GM12878 (cell line): ENCODE measurements at regions not wholly inside any gene's neighbourhood (a gene's known extent, or its start where the extent isn't known, plus 50 kb on each side); places are given as distances from the start of the nearest gene placed in this dataset.

Experiments
- ATAC-seq: fragments of 200-7000 bp; cut with Tn5 transposase; 3 replicates; pipeline ENCODE4 v1.9.1; 2020; ENCODE audit warnings: mild to moderate bottlenecking, moderate library complexity
- BruUV-seq: library from RNA; stranded (reverse); fragments of 400-500 nt; replicated peaks from 2 replicates; lab custom pipeline; 2021; lab: Mats Ljungman, UMichigan
- CTCF ChIA-PET: fragments of 300-600 bp; sonication (Branson Sonifier 250); formaldehyde crosslinking; extraction: SDS; loops from one replicate; lab custom pipeline; 2021; ENCODE audit warnings: inconsistent platforms; lab: Yijun Ruan, JAX
- POLR2A ChIA-PET: fragments of 350-600 bp; formaldehyde crosslinking; extraction: SDS; loops from one replicate; lab custom pipeline; 2021; ENCODE audit warnings: inconsistent platforms; lab: Charles Lee
- RAD21 ChIA-PET: fragments of 300-600 bp; sonication (Branson Sonifier 250); formaldehyde crosslinking; loops from one replicate; lab custom pipeline; 2023; ENCODE audit warnings: antibody characterized with exemption; ENCODE audit not compliant: unreplicated experiment; lab: Charles Lee
- SMC1A ChIA-PET: fragments of 300-600 bp; sonication (Branson Sonifier 250); formaldehyde crosslinking; loops from one replicate; lab custom pipeline; 2023; ENCODE audit not compliant: unreplicated experiment, uncharacterized antibody; lab: Charles Lee
- DNase-seq: peaks from one replicate; pipeline ENCODE4 v3.0.0-alpha.2; 2011; ENCODE audit warnings: low read depth, low spot score
- FAIRE-seq: peaks from 3 replicates; lab custom pipeline; 2011; peaks lifted over from hg19 to GRCh38; lab: Jason Lieb, UNC
- H2AFZ ChIP-seq: 2 replicates; pipeline ENCODE4 v1.6.0; 2011; ENCODE audit warnings: low read depth, low read length, control low read depth; ENCODE audit not compliant: control insufficient read depth
- H3K27ac ChIP-seq: 2 replicates; pipeline ENCODE4 v1.5.1; 2011; ENCODE audit warnings: control low read depth; ENCODE audit not compliant: control insufficient read depth, insufficient read depth
- H3K27me3 ChIP-seq, 2 experiments: replicated peaks in 1 of 2; 2 replicates each; pipeline versions ENCODE4 v1.6.0 to v1.6.1; 2011; ENCODE audit warnings: low read length in 1 of 2; ENCODE audit not compliant: control insufficient read depth in 2 of 2, insufficient read depth in 2 of 2
- H3K36me3 ChIP-seq, 2 experiments: 2 replicates each; pipeline ENCODE4 v1.5.1; 2011; ENCODE audit warnings: low read length in 1 of 2; ENCODE audit not compliant: control insufficient read depth in 2 of 2, insufficient read depth in 2 of 2
- H3K4me1 ChIP-seq: 2 replicates; pipeline ENCODE4 v1.6.1; 2011; ENCODE audit warnings: mild to moderate bottlenecking, low read length, moderate library complexity, mixed read lengths; ENCODE audit not compliant: control insufficient read depth, insufficient read depth
- H3K4me2 ChIP-seq: 2 replicates; pipeline ENCODE4 v1.6.0; 2011; ENCODE audit warnings: control low read depth; ENCODE audit not compliant: control insufficient read depth, insufficient read depth
- H3K4me3 ChIP-seq: fragments of 200-600 bp; sonication (generic); 2 replicates; pipeline ENCODE4 v1.5.1; 2016
- H3K79me2 ChIP-seq: 2 replicates; pipeline ENCODE4 v1.6.0; 2011; ENCODE audit warnings: low read length; ENCODE audit not compliant: control insufficient read depth, insufficient read depth
- H3K9ac ChIP-seq: 2 replicates; pipeline ENCODE4 v1.8.0; 2011; ENCODE audit warnings: low read length, control low read depth, mixed read lengths; ENCODE audit not compliant: control insufficient read depth, insufficient read depth
- H3K9me3 ChIP-seq: replicated peaks from 3 replicates; pipeline ENCODE4 v1.5.1; 2011; ENCODE audit warnings: mild to moderate bottlenecking, low read length; ENCODE audit not compliant: control insufficient read depth, insufficient read depth
- H4K20me1 ChIP-seq: 2 replicates; pipeline ENCODE4 v1.6.0; 2011; ENCODE audit not compliant: control insufficient read depth, insufficient read depth
- BRCA1 ChIP-seq: IDR thresholded peaks from 2 replicates; pipeline ENCODE4 v1.6.1; 2011; ENCODE audit warnings: low read depth, low read length, improper control_type of control experiment
- NRF1 ChIP-seq: conservative IDR thresholded peaks from 2 replicates; pipeline ENCODE4 v1.6.1; 2011; ENCODE audit warnings: mild to moderate bottlenecking, low read depth, low read length, improper control_type of control experiment
- WGBS: methylation state at CpG from one replicate; pipeline ENCODE4 v1.1.6; 2016; ENCODE audit warnings: low lambda C conversion rate; ENCODE audit not compliant: insufficient replicate concordance, insufficient coverage; ENCODE audit errors: missing lambda C conversion rate; 5-methylcytosine and 5-hydroxymethylcytosine counted together
- in situ Hi-C: fragments of 300-500 bp; cut with MboI; formaldehyde crosslinking; loops from 9 replicates; pipeline ENCODE4 v1.14.3; 2018; ENCODE audit warnings: mixed read lengths
- intact Hi-C: fragments of 100-400 bp; cut with micrococcal nuclease; formaldehyde crosslinking; loops from one replicate; pipeline ENCODE4 v1.14.2; 2022; ENCODE audit not compliant: unreplicated experiment
- TF ChIP-seq, protein P1 (sequence below): fragments of 450-650 bp; IDR thresholded peaks from 2 replicates; pipeline ENCODE4 v1.6.1; 2017; ENCODE audit warnings: mild to moderate bottlenecking
- TF ChIP-seq, protein P2 (sequence below): fragments of 450-650 bp; IDR thresholded peaks from 2 replicates; pipeline ENCODE4 v1.6.1; 2018; ENCODE audit warnings: borderline replicate concordance, mild to moderate bottlenecking; ENCODE audit not compliant: partially characterized antibody

DNA sequence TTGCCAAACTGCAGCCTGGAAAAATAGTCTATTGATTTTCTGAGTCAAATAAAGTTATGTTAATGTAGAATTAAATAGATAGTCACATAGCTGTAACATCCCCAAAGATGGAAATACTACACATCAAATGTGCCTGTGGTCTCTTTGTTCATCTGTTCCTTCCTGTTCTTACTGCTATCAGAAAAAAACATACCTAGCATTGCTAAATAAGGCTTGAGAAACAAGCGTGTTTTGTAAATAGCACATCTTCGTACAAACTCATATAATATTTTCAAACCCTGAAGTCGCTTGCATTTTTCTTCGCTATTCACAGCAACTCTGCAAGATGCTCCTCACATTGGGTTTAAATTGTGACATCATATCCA lies 116.1 kb downstream of the KLF6 start:
- no peak for DNase-seq
- no peak for ATAC-seq
- CTCF ChIA-PET: no interaction called here
- intact Hi-C loops: no loop called here
- no peak overlapping the region for H3K4me2 ChIP-seq
- no peak for FAIRE-seq
- in situ Hi-C loops: no loop called here
- H3K4me1 ChIP-seq: no peaks in the 10 kb centered on the region
- H4K20me1 ChIP-seq: no peaks in the 10 kb centered on the region
- H3K9ac ChIP-seq: no peak overlapping the region
- H3K27me3 ChIP-seq: no peaks in the 10 kb centered on the region; a peak in 2 of 4 replicates
- H3K27ac ChIP-seq: no peak overlapping the region
- RAD21 ChIA-PET: no interaction called here
- H3K79me2 ChIP-seq: no peaks in the 10 kb centered on the region
- no peak overlapping the region for H3K4me3 ChIP-seq
- no peaks in the 10 kb centered on the region for H3K9me3 ChIP-seq
- H2AFZ ChIP-seq: no peak overlapping the region
- POLR2A ChIA-PET: no interaction called here
- H3K36me3 ChIP-seq: no peaks in the 10 kb centered on the region
- TF ChIP-seq, protein P1, sequence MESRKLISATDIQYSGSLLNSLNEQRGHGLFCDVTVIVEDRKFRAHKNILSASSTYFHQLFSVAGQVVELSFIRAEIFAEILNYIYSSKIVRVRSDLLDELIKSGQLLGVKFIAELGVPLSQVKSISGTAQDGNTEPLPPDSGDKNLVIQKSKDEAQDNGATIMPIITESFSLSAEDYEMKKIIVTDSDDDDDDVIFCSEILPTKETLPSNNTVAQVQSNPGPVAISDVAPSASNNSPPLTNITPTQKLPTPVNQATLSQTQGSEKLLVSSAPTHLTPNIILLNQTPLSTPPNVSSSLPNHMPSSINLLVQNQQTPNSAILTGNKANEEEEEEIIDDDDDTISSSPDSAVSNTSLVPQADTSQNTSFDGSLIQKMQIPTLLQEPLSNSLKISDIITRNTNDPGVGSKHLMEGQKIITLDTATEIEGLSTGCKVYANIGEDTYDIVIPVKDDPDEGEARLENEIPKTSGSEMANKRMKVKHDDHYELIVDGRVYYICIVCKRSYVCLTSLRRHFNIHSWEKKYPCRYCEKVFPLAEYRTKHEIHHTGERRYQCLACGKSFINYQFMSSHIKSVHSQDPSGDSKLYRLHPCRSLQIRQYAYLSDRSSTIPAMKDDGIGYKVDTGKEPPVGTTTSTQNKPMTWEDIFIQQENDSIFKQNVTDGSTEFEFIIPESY: no peak
- TF ChIP-seq, protein P2, sequence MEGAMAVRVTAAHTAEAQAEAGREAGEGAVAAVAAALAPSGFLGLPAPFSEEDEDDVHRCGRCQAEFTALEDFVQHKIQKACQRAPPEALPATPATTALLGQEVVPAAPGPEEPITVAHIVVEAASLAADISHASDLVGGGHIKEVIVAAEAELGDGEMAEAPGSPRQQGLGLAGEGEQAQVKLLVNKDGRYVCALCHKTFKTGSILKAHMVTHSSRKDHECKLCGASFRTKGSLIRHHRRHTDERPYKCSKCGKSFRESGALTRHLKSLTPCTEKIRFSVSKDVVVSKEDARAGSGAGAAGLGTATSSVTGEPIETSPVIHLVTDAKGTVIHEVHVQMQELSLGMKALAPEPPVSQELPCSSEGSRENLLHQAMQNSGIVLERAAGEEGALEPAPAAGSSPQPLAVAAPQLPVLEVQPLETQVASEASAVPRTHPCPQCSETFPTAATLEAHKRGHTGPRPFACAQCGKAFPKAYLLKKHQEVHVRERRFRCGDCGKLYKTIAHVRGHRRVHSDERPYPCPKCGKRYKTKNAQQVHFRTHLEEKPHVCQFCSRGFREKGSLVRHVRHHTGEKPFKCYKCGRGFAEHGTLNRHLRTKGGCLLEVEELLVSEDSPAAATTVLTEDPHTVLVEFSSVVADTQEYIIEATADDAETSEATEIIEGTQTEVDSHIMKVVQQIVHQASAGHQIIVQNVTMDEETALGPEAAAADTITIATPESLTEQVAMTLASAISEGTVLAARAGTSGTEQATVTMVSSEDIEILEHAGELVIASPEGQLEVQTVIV: no peak
- TF ChIP-seq NRF1: no peak
- no peak for TF ChIP-seq BRCA1
- TF ChIP-seq, all 136 proteins: peak for 0
- WGBS: 32% methylated on average over 4 of the region's 4 CpGs
- BruUV-seq: no TSS peak
- SMC1A ChIA-PET: no interaction called here
